Testis (tissue), 2 donors: ENCODE measurements at regions not wholly inside any gene's neighbourhood (a gene's known extent, or its start where the extent isn't known, plus 50 kb on each side); places are given as distances from the start of the nearest gene placed in this dataset.

Experiments used
- POLR2A ChIP-seq: fragments of 450-650 bp; IDR thresholded peaks from one replicate; pipeline ENCODE4 v1.6.1; 2017; ENCODE audit warnings: antibody characterized with exemption, mild to moderate bottlenecking, moderate library complexity
- TF ChIP-seq, protein P1 (sequence below), 3 experiments: fragments of 450-650 bp in 2 of 3; fragments of 200-600 bp in 1 of 3; sonication (generic) in 1 of 3; IDR thresholded peaks; one replicate each; pipeline ENCODE4 v1.5.1; 2016 to 2019; ENCODE audit warnings: antibody characterized with exemption in 3 of 3, mild to moderate bottlenecking in 2 of 3, moderate library complexity in 1 of 3

DNA sequence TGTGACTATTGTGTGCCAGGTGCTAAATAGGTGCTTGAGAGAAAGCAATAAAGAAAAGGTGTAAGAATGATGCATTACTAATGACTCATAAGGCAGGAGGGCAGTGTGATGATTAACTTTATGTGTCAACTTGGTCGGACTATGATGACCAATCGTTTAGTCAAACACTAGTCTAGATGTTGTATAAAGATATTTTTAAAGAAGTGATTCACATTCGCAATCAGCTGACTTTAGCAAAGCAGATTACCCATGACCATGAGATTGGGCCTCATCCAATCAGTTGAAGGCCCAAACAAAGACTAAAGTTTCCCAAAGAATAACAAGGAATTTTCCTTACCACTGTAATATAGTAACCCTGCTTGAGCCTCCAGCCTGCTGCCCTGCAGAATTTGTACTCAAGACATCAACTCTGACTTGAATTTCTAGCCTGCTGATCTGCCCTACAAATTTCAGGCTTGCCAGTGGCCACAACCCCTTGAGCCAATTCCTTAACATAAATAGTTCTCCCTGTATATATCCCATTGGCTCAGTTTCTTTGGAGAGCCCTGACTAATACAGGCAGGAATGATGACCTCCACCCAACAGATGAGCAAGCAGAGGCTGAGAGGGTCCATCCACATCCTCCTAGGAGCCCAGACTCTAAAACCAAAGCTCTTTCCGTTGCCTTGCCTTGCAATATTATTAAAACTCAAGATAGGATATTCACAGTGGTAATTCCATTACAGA lies 132.6 kb downstream of the ACTR3 start:
- TF ChIP-seq, protein P1, sequence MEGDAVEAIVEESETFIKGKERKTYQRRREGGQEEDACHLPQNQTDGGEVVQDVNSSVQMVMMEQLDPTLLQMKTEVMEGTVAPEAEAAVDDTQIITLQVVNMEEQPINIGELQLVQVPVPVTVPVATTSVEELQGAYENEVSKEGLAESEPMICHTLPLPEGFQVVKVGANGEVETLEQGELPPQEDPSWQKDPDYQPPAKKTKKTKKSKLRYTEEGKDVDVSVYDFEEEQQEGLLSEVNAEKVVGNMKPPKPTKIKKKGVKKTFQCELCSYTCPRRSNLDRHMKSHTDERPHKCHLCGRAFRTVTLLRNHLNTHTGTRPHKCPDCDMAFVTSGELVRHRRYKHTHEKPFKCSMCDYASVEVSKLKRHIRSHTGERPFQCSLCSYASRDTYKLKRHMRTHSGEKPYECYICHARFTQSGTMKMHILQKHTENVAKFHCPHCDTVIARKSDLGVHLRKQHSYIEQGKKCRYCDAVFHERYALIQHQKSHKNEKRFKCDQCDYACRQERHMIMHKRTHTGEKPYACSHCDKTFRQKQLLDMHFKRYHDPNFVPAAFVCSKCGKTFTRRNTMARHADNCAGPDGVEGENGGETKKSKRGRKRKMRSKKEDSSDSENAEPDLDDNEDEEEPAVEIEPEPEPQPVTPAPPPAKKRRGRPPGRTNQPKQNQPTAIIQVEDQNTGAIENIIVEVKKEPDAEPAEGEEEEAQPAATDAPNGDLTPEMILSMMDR (IDR thresholded peaks at IDR 0.05) = no peak
- no peak for TF ChIP-seq POLR2A
